Neuronal stem cell (in vitro differentiated cells): ENCODE measurements at regions not wholly inside any gene's neighbourhood (a gene's known extent, or its start where the extent isn't known, plus 50 kb on each side); places are given as distances from the start of the nearest gene placed in this dataset.

Source experiments
- DNase-seq: peaks from one replicate; pipeline ENCODE4 v3.0.0-alpha.2; 2013; ENCODE audit warnings: low spot score
- H2AFZ ChIP-seq: one replicate; pipeline ENCODE4 v1.6.1; 2013; ENCODE audit warnings: mild to moderate bottlenecking, low read length, inconsistent platforms
- H2AK5ac ChIP-seq: 2 replicates; pipeline ENCODE4 v1.6.1; 2013; ENCODE audit warnings: low read depth, mild to moderate bottlenecking, inconsistent platforms, low read length, moderate library complexity, mixed read lengths
- H2BK120ac ChIP-seq: 2 replicates; pipeline ENCODE4 v1.6.1; 2013; ENCODE audit warnings: low read depth, mild to moderate bottlenecking, inconsistent platforms, low read length, moderate library complexity, mixed read lengths
- H2BK12ac ChIP-seq: one replicate; pipeline ENCODE4 v1.6.1; 2013; ENCODE audit warnings: low read length, inconsistent platforms
- H2BK15ac ChIP-seq: 2 replicates; pipeline ENCODE4 v1.6.1; 2013; ENCODE audit warnings: mild to moderate bottlenecking, low read length, inconsistent platforms, mixed read lengths
- H2BK5ac ChIP-seq: one replicate; pipeline ENCODE4 v1.6.1; 2013; ENCODE audit warnings: inconsistent platforms, mild to moderate bottlenecking, low read length, moderate library complexity
- H3K14ac ChIP-seq: one replicate; pipeline ENCODE4 v1.6.1; 2013; ENCODE audit warnings: low read length, inconsistent platforms
- H3K18ac ChIP-seq: 2 replicates; pipeline ENCODE4 v1.6.1; 2013; ENCODE audit warnings: low read length, inconsistent platforms
- H3K23ac ChIP-seq: 2 replicates; pipeline ENCODE4 v1.6.1; 2013; ENCODE audit warnings: low read depth, mild to moderate bottlenecking, mixed read lengths, low read length, inconsistent platforms; ENCODE audit not compliant: poor library complexity
- H3K27ac ChIP-seq: replicated peaks from 3 replicates; pipeline ENCODE4 v1.5.1; 2013; ENCODE audit warnings: low read length, inconsistent platforms
- H3K27me3 ChIP-seq, 3 experiments: 2 replicates each; pipeline ENCODE4 v1.6.1; 2013; ENCODE audit warnings: low read length in 3 of 3, mild to moderate bottlenecking in 2 of 3, inconsistent platforms in 1 of 3, low read depth in 1 of 3, mixed read lengths in 1 of 3, moderate library complexity in 1 of 3; ENCODE audit not compliant: control insufficient read depth in 3 of 3, insufficient read depth in 3 of 3
- H3K36me3 ChIP-seq, 2 donors: replicated peaks in 1 of 2; 2 replicates each; pipeline ENCODE4 v1.6.1; 2013; ENCODE audit warnings: low read length in 2 of 2; ENCODE audit not compliant: control insufficient read depth in 2 of 2, insufficient read depth in 2 of 2
- H3K4ac ChIP-seq: 2 replicates; pipeline ENCODE4 v1.6.1; 2013; ENCODE audit warnings: inconsistent platforms, mild to moderate bottlenecking, low read length, moderate library complexity
- H3K4me1 ChIP-seq, 2 donors: 1 replicate in 1 of 2; 2 replicates in 1 of 2; pipeline ENCODE4 v1.6.1; 2013; ENCODE audit warnings: low read length in 2 of 2, low read depth in 1 of 2; ENCODE audit not compliant: control insufficient read depth in 2 of 2, insufficient read depth in 1 of 2
- H3K4me2 ChIP-seq: one replicate; pipeline ENCODE4 v1.6.1; 2013; ENCODE audit warnings: mild to moderate bottlenecking, low read length, inconsistent platforms; ENCODE audit not compliant: insufficient read depth, poor library complexity, severe bottlenecking
- H3K4me3 ChIP-seq, 2 donors: 2 replicates each; pipeline ENCODE4 v1.5.1; 2013; ENCODE audit warnings: low read length in 2 of 2, mild to moderate bottlenecking in 2 of 2, inconsistent platforms in 1 of 2, moderate library complexity in 1 of 2
- H3K79me1 ChIP-seq: one replicate; pipeline ENCODE4 v1.6.1; 2013; ENCODE audit warnings: low read depth, mild to moderate bottlenecking, inconsistent platforms, low read length, moderate library complexity
- H3K9ac ChIP-seq: one replicate; pipeline ENCODE4 v1.6.1; 2013; ENCODE audit warnings: mild to moderate bottlenecking, low read depth, low read length, inconsistent platforms; ENCODE audit not compliant: poor library complexity
- H3K9me3 ChIP-seq, 2 donors: replicated peaks in 1 of 2; 2 replicates each; pipeline versions ENCODE3 to v1.6.1; 2013; ENCODE audit warnings: low read length in 2 of 2, mild to moderate bottlenecking in 2 of 2, inconsistent platforms in 1 of 2, low read depth in 1 of 2, mixed read lengths in 1 of 2, moderate library complexity in 1 of 2; ENCODE audit not compliant: control insufficient read depth in 2 of 2, insufficient read depth in 1 of 2
- H4K8ac ChIP-seq: one replicate; pipeline ENCODE4 v1.6.1; 2013; ENCODE audit warnings: low read depth, mild to moderate bottlenecking, inconsistent platforms, low read length, moderate library complexity
- H4K91ac ChIP-seq: one replicate; pipeline ENCODE4 v1.6.1; 2013; ENCODE audit warnings: low read length, low read depth, mild to moderate bottlenecking, inconsistent platforms; ENCODE audit not compliant: poor library complexity
- WGBS, 2 donors: extraction: QIAGEN DNeasy Blood & Tissue Kit; methylation state at CpG; one replicate each; pipeline ENCODE4 v1.1.7; 2013; ENCODE audit warnings: missing lambda C conversion rate in 2 of 2, mixed read lengths in 1 of 2; ENCODE audit not compliant: insufficient read length in 2 of 2, insufficient replicate concordance in 1 of 2; ENCODE audit errors: extremely low coverage in 2 of 2; 5-methylcytosine and 5-hydroxymethylcytosine counted together

GRCh38 chr11:100501450-100501849 lies 185.6 kb upstream of the ARHGAP42 start:
- no peak overlapping the region for H2BK12ac ChIP-seq
- H3K18ac ChIP-seq = no peak overlapping the region
- no peaks in the 10 kb centered on the region for H3K9me3 ChIP-seq
- no peak overlapping the region for H3K23ac ChIP-seq
- no peak overlapping the region for H4K91ac ChIP-seq
- no peak overlapping the region for H4K8ac ChIP-seq
- no peak overlapping the region for H2BK120ac ChIP-seq
- no peak for DNase-seq
- no peak overlapping the region for H2BK5ac ChIP-seq
- no peaks in the 10 kb centered on the region for H3K4me1 ChIP-seq
- WGBS, 2 donors = no CpG with 5 or more reads among the region's 2 CpGs
- no peak overlapping the region for H3K4me3 ChIP-seq
- H3K14ac ChIP-seq = no peak overlapping the region
- no peak overlapping the region for H2BK15ac ChIP-seq
- H3K27me3 ChIP-seq = no peaks in the 10 kb centered on the region
- H3K4me2 ChIP-seq = no peak overlapping the region
- H3K27ac ChIP-seq = no peak overlapping the region
- H2AFZ ChIP-seq = no peak overlapping the region
- H3K36me3 ChIP-seq = no peaks in the 10 kb centered on the region
- no peaks in the 10 kb centered on the region for H3K79me1 ChIP-seq
- no peak overlapping the region for H3K4ac ChIP-seq
- no peak overlapping the region for H2AK5ac ChIP-seq
- no peak overlapping the region for H3K9ac ChIP-seq

- H3K4ac ChIP-seq = no peak overlapping the region
- no peak overlapping the region for H2AFZ ChIP-seq
- H2AK5ac ChIP-seq = no peak overlapping the region
- H3K36me3 ChIP-seq = no peaks in the 10 kb centered on the region
- H3K18ac ChIP-seq = no peak overlapping the region
- H3K4me1 ChIP-seq = no peaks in the 10 kb centered on the region
- H2BK120ac ChIP-seq = no peak overlapping the region
- no peak overlapping the region for H3K9ac ChIP-seq
- H3K27me3 ChIP-seq = no peaks in the 10 kb centered on the region
- no peak overlapping the region for H2BK5ac ChIP-seq
- no peak overlapping the region for H3K4me2 ChIP-seq
- DNase-seq = no peak
- no peak overlapping the region for H4K8ac ChIP-seq
- no peak overlapping the region for H3K4me3 ChIP-seq
- no peak overlapping the region for H4K91ac ChIP-seq
- no peak overlapping the region for H2BK12ac ChIP-seq
- no peaks in the 10 kb centered on the region for H3K9me3 ChIP-seq
- H3K79me1 ChIP-seq = no peaks in the 10 kb centered on the region
- no peak overlapping the region for H3K14ac ChIP-seq
- WGBS, 2 donors = no CpG with 5 or more reads among the region's 2 CpGs
- H2BK15ac ChIP-seq = no peak overlapping the region
- H3K27ac ChIP-seq = no peak overlapping the region
- no peak overlapping the region for H3K23ac ChIP-seq
Measured at GRCh38 chr11:100512475-100512874, 174.6 kb upstream of the ARHGAP42 start.

GRCh38 chr11:100515087-100515486 lies 172.0 kb upstream of the ARHGAP42 start:
- Histone ChIP-seq H4K91ac (no peak overlapping the region), H3K23ac (no peak overlapping the region), H3K36me3 (no peaks in the 10 kb centered on the region), H3K4ac (no peak overlapping the region), H3K4me1 (no peaks in the 10 kb centered on the region), H3K9me3 (no peaks in the 10 kb centered on the region), H3K14ac (no peak overlapping the region), H2BK12ac (no peak overlapping the region), H3K18ac (no peak overlapping the region), H3K4me2 (no peak overlapping the region), H3K9ac (no peak overlapping the region), H3K27me3 (no peaks in the 10 kb centered on the region), H2AK5ac (no peak overlapping the region), H3K79me1 (no peaks in the 10 kb centered on the region), H2BK120ac (no peak overlapping the region), H2BK15ac (no peak overlapping the region), H3K4me3 (no peak overlapping the region), H2BK5ac (no peak overlapping the region), H4K8ac (no peak overlapping the region), H3K27ac (no peak overlapping the region), H2AFZ (no peak overlapping the region)
- no peak for DNase-seq

- Histone ChIP-seq H4K8ac (no peak overlapping the region), H3K79me1 (no peaks in the 10 kb centered on the region), H3K36me3 (no peaks in the 10 kb centered on the region), H3K4me1 (no peaks in the 10 kb centered on the region), H3K23ac (no peak overlapping the region), H3K27me3 (no peaks in the 10 kb centered on the region), H2AK5ac (no peak overlapping the region), H2BK15ac (no peak overlapping the region), H4K91ac (no peak overlapping the region), H2BK12ac (no peak overlapping the region), H3K9ac (no peak overlapping the region), H3K18ac (no peak overlapping the region), H3K9me3 (peaks cover 0 to 10% of the 10 kb centered on the region in 2 donors), H3K4me3 (no peak overlapping the region), H3K14ac (no peak overlapping the region), H3K27ac (no peak overlapping the region), H2BK5ac (no peak overlapping the region), H3K4me2 (no peak overlapping the region), H2AFZ (no peak overlapping the region), H3K4ac (no peak overlapping the region), H2BK120ac (no peak overlapping the region)
- DNase-seq = no peak
- no CpG with 5 or more reads among the region's 4 CpGs for WGBS, 2 donors
Measured at GRCh38 chr11:100525197-100525596, 161.9 kb upstream of the ARHGAP42 start.
